Endothelial cell of umbilical vein (primary cell): ENCODE measurements at regions not wholly inside any gene's neighbourhood (a gene's known extent, or its start where the extent isn't known, plus 50 kb on each side); places are given as distances from the start of the nearest gene placed in this dataset.

ENCODE experiments used
- BruUV-seq: library from RNA; stranded (reverse); fragments of 400-500 nt; replicated peaks from 2 replicates; lab custom pipeline; 2021; lab: Mats Ljungman, UMichigan
- CTCF ChIA-PET: fragments of 300-600, 350-600 bp; sonication (Branson Sonifier 250); formaldehyde crosslinking; loops from one replicate; lab custom pipeline; 2021; ENCODE audit warnings: antibody characterized with exemption, inconsistent platforms; lab: Charles Lee
- POLR2A ChIA-PET: fragments of 300-600, 350-600 bp; sonication (Branson Sonifier 250); formaldehyde crosslinking; loops from one replicate; lab custom pipeline; 2021; ENCODE audit warnings: antibody characterized with exemption, inconsistent platforms; lab: Charles Lee
- DNase-seq: peaks from one replicate; pipeline ENCODE4 v3.0.0-alpha.2; 2011; ENCODE audit warnings: low read depth, low spot score
- FAIRE-seq: peaks from 2 replicates; lab custom pipeline; 2011; peaks lifted over from hg19 to GRCh38; lab: Jason Lieb, UNC
- H2AFZ ChIP-seq: 2 replicates; pipeline ENCODE4 v1.6.0; 2012; ENCODE audit warnings: low read depth, low read length, control low read depth, inconsistent platforms
- H3K27ac ChIP-seq: 2 replicates; pipeline ENCODE4 v1.5.1; 2011; ENCODE audit warnings: low read depth, mild to moderate bottlenecking, control low read depth, low read length, moderate library complexity; ENCODE audit not compliant: insufficient read depth
- H3K27me3 ChIP-seq, 2 experiments: 2 replicates each; pipeline versions ENCODE4 v1.6.0 to v1.6.1; 2011; ENCODE audit warnings: low read length in 2 of 2, mixed read lengths in 1 of 2; ENCODE audit not compliant: control insufficient read depth in 2 of 2, insufficient read depth in 2 of 2
- H3K36me3 ChIP-seq, 2 experiments: 2 replicates in 1 of 2; 3 replicates in 1 of 2; pipeline ENCODE4 v1.5.1; 2011; ENCODE audit warnings: low read length in 2 of 2, mild to moderate bottlenecking in 1 of 2, moderate library complexity in 1 of 2; ENCODE audit not compliant: control insufficient read depth in 2 of 2, insufficient read depth in 2 of 2; ENCODE audit errors: extremely low read depth in 1 of 2
- H3K4me1 ChIP-seq: 3 replicates; pipeline ENCODE4 v1.5.1; 2011; ENCODE audit warnings: mild to moderate bottlenecking, low read length; ENCODE audit not compliant: control insufficient read depth, insufficient read depth; ENCODE audit errors: extremely low read depth
- H3K4me2 ChIP-seq: 2 replicates; pipeline ENCODE4 v1.6.1; 2011; ENCODE audit warnings: low read length, control low read depth, mixed read lengths; ENCODE audit not compliant: insufficient read depth
- H3K4me3 ChIP-seq, 3 experiments: fragments of 200-600 bp in 1 of 3; sonication (generic), shearing (Covaris generic) in 1 of 3; replicated peaks in 1 of 3; 2 replicates each; pipeline ENCODE4 v1.5.1; 2011 to 2016; ENCODE audit warnings: control low read depth in 3 of 3, low read length in 3 of 3, mild to moderate bottlenecking in 2 of 3, inconsistent platforms in 1 of 3, low read depth in 1 of 3, moderate library complexity in 1 of 3; ENCODE audit not compliant: insufficient read depth in 1 of 3
- H3K79me2 ChIP-seq: 2 replicates; pipeline ENCODE4 v1.6.0; 2012; ENCODE audit warnings: low read length, inconsistent platforms; ENCODE audit not compliant: control insufficient read depth, insufficient read depth
- H3K9ac ChIP-seq: replicated peaks from 2 replicates; pipeline ENCODE3; 2011; ENCODE audit warnings: low read length, control low read depth; ENCODE audit not compliant: insufficient read depth; ENCODE audit errors: extremely low read depth
- H3K9me1 ChIP-seq: replicated peaks from 3 replicates; pipeline ENCODE4 v1.6.0; 2011; ENCODE audit warnings: mild to moderate bottlenecking, low read length; ENCODE audit not compliant: control insufficient read depth, insufficient read depth; ENCODE audit errors: extremely low read depth
- H3K9me3 ChIP-seq: replicated peaks from 2 replicates; pipeline ENCODE4 v1.5.1; 2012; ENCODE audit warnings: low read length, inconsistent platforms; ENCODE audit not compliant: control insufficient read depth, insufficient read depth
- H4K20me1 ChIP-seq: replicated peaks from 2 replicates; pipeline ENCODE3; 2011; ENCODE audit warnings: mild to moderate bottlenecking, low read length; ENCODE audit not compliant: control insufficient read depth, insufficient read depth; ENCODE audit errors: extremely low read depth
- CTCF ChIP-seq, 2 donors: IDR thresholded peaks; 1 replicate in 1 of 2; 2 replicates in 1 of 2; pipeline ENCODE4 v1.5.1; 2011; ENCODE audit warnings: low read length in 2 of 2, mild to moderate bottlenecking in 2 of 2, moderate library complexity in 2 of 2, control low read depth in 1 of 2, inconsistent platforms in 1 of 2, low read depth in 1 of 2; ENCODE audit not compliant: insufficient read depth in 1 of 2; ENCODE audit errors: extremely low read depth in 1 of 2
- EZH2 ChIP-seq: IDR thresholded peaks from 2 replicates; pipeline ENCODE4 v1.6.1; 2012; ENCODE audit warnings: borderline replicate concordance, low read depth, mild to moderate bottlenecking, moderate library complexity, low read length, inconsistent platforms; ENCODE audit not compliant: severe bottlenecking
- FOS ChIP-seq: IDR thresholded peaks from 2 replicates; pipeline ENCODE4 v1.6.1; 2011; ENCODE audit warnings: mild to moderate bottlenecking, low read length, moderate library complexity, borderline replicate concordance; ENCODE audit not compliant: insufficient read depth
- GATA2 ChIP-seq: IDR thresholded peaks from 2 replicates; pipeline ENCODE4 v1.7.0; 2011; ENCODE audit warnings: low read depth, mild to moderate bottlenecking, moderate library complexity, mixed read lengths, low read length; ENCODE audit not compliant: insufficient read length, insufficient read depth
- JUN ChIP-seq: IDR thresholded peaks from 2 replicates; pipeline ENCODE4 v1.6.1; 2011; ENCODE audit warnings: borderline replicate concordance, low read depth; ENCODE audit not compliant: insufficient read length, insufficient read depth
- MAX ChIP-seq: IDR thresholded peaks from 2 replicates; pipeline ENCODE4 v1.6.1; 2011; ENCODE audit not compliant: insufficient read depth, insufficient read length
- MYC ChIP-seq: IDR thresholded peaks from one replicate; pipeline ENCODE4 v1.6.1; 2011; ENCODE audit warnings: mild to moderate bottlenecking, low read depth, low read length
- POLR2A ChIP-seq: IDR thresholded peaks from 2 replicates; pipeline ENCODE4 v1.6.1; 2012; ENCODE audit warnings: low read depth, mild to moderate bottlenecking, control low read depth, low read length
- POLR2AphosphoS5 ChIP-seq: IDR thresholded peaks from 2 replicates; pipeline ENCODE4 v1.6.1; 2012; ENCODE audit warnings: low read depth, mild to moderate bottlenecking, control low read depth, low read length, moderate library complexity; ENCODE audit not compliant: insufficient read depth
- dilution Hi-C: fragments of 300-500 bp; cut with MboI; formaldehyde crosslinking; loops from one replicate; pipeline ENCODE4 v1.15.0; 2019; ENCODE audit warnings: low sequenced_read_pairs; ENCODE audit not compliant: extremely low pct_ligation_motif_present
- intact Hi-C: fragments of 100-400 bp; cut with micrococcal nuclease; formaldehyde crosslinking; loops from one replicate; pipeline ENCODE4 v1.10.0; 2022

GRCh38 chr13:40285634-40286033, 380.8 kb downstream of the FOXO1 start:
- no peak overlapping the region for H3K4me3 ChIP-seq
- no peaks in the 10 kb centered on the region for H3K27me3 ChIP-seq
- no peaks in the 10 kb centered on the region for H3K4me1 ChIP-seq
- no peak overlapping the region for H3K27ac ChIP-seq
- H3K9me1 ChIP-seq: no peaks in the 10 kb centered on the region
- H2AFZ ChIP-seq: no peak overlapping the region
- no peaks in the 10 kb centered on the region for H3K9me3 ChIP-seq
- H3K36me3 ChIP-seq: no peaks in the 10 kb centered on the region
- DNase-seq (no peak), FAIRE-seq (no peak)
- intact Hi-C loops (no loop called here), dilution Hi-C loops (no loop called here)
- ChIA-PET POLR2A (no interaction called here), CTCF (no interaction called here)
- TF ChIP-seq FOS (no peak), GATA2 (no peak), CTCF (IDR thresholded peaks at IDR 0.05; ENCODE audit: extremely low read depth in 1 of 2, insufficient read depth in 1 of 2, low read depth in 1 of 2, low read length in 2 of 2) (no peak), POLR2A (no peak), JUN (no peak), POLR2AphosphoS5 (no peak), EZH2 (no peak), MAX (no peak), MYC (no peak)
- no TSS peak for BruUV-seq
- H3K9ac ChIP-seq: no peak overlapping the region
- no peaks in the 10 kb centered on the region for H4K20me1 ChIP-seq
- H3K4me2 ChIP-seq: no peak overlapping the region
- no peaks in the 10 kb centered on the region for H3K79me2 ChIP-seq
